Body of pancreas (tissue), 4 donors: ENCODE measurements at regions not wholly inside any gene's neighbourhood (a gene's known extent, or its start where the extent isn't known, plus 50 kb on each side); places are given as distances from the start of the nearest gene placed in this dataset.

Source experiments
- ATAC-seq: fragments of 150-250 bp; one replicate; pipeline ENCODE4 v1.9.1; 2016
- DNase-seq, 4 donors: peaks; one replicate each; pipeline ENCODE4 v3.0.0-alpha.2; 2019
- H3K27ac ChIP-seq, 4 donors: fragments of 200-600 bp; sonication (generic); 1 replicate in 3 of 4; 2 replicates in 1 of 4; pipeline versions ENCODE4 v1.5.1 to v1.6.1; 2016 to 2019; ENCODE audit warnings: mild to moderate bottlenecking in 1 of 4, mixed read lengths in 1 of 4, moderate library complexity in 1 of 4
- H3K27me3 ChIP-seq, 2 donors: fragments of 200-600 bp; sonication (generic); one replicate each; pipeline ENCODE4 v1.6.0; 2016; ENCODE audit warnings: mild to moderate bottlenecking in 1 of 2
- H3K36me3 ChIP-seq, 2 donors: fragments of 200-600 bp; sonication (generic); replicated peaks in 1 of 2; 2 replicates each; pipeline ENCODE4 v1.5.1; 2016; ENCODE audit warnings: low read depth in 2 of 2; ENCODE audit not compliant: insufficient read depth in 1 of 2
- H3K4me1 ChIP-seq: fragments of 200-600 bp; sonication (generic); one replicate; pipeline ENCODE4 v1.6.0; 2016
- H3K4me3 ChIP-seq, 2 donors: fragments of 200-600 bp; sonication (generic); 1 replicate in 1 of 2; 2 replicates in 1 of 2; pipeline ENCODE4 v1.5.1; 2016 to 2019
- H3K9me3 ChIP-seq, 3 donors: fragments of 200-600 bp; sonication (generic); 1 replicate in 2 of 3; 2 replicates in 1 of 3; pipeline ENCODE4 v1.5.1; 2016
- POLR2A ChIP-seq, 3 donors: fragments of 450-650 bp; IDR thresholded peaks; one replicate each; pipeline ENCODE4 v1.6.1; 2016; ENCODE audit warnings: antibody characterized with exemption in 3 of 3, mild to moderate bottlenecking in 2 of 3
- WGBS, 2 donors: methylation state at CpG; one replicate each; pipeline ENCODE4 v1.1.5; 2017; 5-methylcytosine and 5-hydroxymethylcytosine counted together
- intact Hi-C: fragments of 100-400 bp; cut with DNase I; formaldehyde crosslinking; loops from one replicate; pipeline ENCODE4 v1.15.1; 2023
- TF ChIP-seq, protein P1 (sequence below), 7 experiments: fragments of 450-650 bp in 4 of 7; fragments of 200-600 bp in 3 of 7; sonication (generic) in 3 of 7; IDR thresholded peaks; one replicate each; pipeline ENCODE4 v1.5.1; 2016 to 2019; ENCODE audit warnings: antibody characterized with exemption in 7 of 7

DNA sequence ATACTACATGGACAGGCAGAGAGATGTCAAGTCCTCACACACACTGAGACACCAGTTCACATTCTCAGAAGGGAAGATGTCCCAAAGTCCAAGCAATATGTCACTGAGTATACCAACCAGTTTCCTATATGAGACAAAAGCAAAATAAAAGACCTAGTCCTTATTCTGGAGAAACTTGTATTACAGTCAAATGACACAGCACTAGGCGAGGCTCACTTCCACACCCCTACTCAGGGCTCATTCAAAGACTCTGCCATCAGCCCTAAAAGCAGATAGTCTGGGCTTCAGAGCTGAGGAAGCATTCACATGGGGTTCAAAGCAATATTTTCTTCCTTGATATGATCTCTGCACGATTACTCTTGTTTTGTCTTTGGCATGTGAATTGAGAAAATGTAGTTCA, 129.9 kb upstream of the UBL3 start:
- H3K27ac ChIP-seq, result no peak overlapping the region
- ATAC-seq (no peak), DNase-seq (no peak)
- H3K27me3 ChIP-seq, result no peaks in the 10 kb centered on the region
- no peak for TF ChIP-seq POLR2A (IDR thresholded peaks at IDR 0.05)
- TF ChIP-seq, protein P1, sequence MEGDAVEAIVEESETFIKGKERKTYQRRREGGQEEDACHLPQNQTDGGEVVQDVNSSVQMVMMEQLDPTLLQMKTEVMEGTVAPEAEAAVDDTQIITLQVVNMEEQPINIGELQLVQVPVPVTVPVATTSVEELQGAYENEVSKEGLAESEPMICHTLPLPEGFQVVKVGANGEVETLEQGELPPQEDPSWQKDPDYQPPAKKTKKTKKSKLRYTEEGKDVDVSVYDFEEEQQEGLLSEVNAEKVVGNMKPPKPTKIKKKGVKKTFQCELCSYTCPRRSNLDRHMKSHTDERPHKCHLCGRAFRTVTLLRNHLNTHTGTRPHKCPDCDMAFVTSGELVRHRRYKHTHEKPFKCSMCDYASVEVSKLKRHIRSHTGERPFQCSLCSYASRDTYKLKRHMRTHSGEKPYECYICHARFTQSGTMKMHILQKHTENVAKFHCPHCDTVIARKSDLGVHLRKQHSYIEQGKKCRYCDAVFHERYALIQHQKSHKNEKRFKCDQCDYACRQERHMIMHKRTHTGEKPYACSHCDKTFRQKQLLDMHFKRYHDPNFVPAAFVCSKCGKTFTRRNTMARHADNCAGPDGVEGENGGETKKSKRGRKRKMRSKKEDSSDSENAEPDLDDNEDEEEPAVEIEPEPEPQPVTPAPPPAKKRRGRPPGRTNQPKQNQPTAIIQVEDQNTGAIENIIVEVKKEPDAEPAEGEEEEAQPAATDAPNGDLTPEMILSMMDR (IDR thresholded peaks at IDR 0.05), result no peak
- no peaks in the 10 kb centered on the region for H3K9me3 ChIP-seq
- intact Hi-C loops, result no loop called here
- WGBS, 2 donors, result 68 to 81% methylated on average over 2 of the region's 2 CpGs
- H3K4me1 ChIP-seq, result no peaks in the 10 kb centered on the region
- no peak overlapping the region for H3K4me3 ChIP-seq
- no peaks in the 10 kb centered on the region for H3K36me3 ChIP-seq

DNA sequence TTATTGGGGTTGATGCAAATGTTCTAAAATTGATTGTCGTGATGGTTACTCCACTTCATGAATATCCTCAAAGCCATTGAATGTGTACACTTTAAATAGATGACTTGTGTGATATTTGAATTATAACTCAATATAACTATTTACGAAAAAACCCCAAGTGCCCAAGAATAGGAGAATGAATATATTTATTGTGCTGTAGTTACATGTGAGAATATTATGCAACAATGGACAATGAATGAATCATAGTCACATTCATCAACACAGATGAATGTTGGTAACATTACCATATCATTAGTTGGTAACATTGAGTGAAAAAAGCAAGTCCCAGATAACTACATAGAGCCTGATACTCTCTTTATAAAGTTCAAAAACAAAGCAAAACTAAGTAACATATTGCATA, 127.8 kb upstream of the UBL3 start:
- intact Hi-C loops, result no loop called here
- H3K36me3 ChIP-seq, result no peaks in the 10 kb centered on the region
- TF ChIP-seq, protein P1 (IDR thresholded peaks at IDR 0.05), result no peak
- no peak for TF ChIP-seq POLR2A (IDR thresholded peaks at IDR 0.05)
- ATAC-seq (no peak), DNase-seq (no peak)
- H3K9me3 ChIP-seq, result no peaks in the 10 kb centered on the region
- no peaks in the 10 kb centered on the region for H3K27me3 ChIP-seq
- WGBS, 2 donors, result 83 to 96% methylated on average over 2 of the region's 2 CpGs
- no peak overlapping the region for H3K27ac ChIP-seq
- H3K4me3 ChIP-seq, result no peak overlapping the region
- H3K4me1 ChIP-seq, result no peaks in the 10 kb centered on the region

- TF ChIP-seq, protein P1 (IDR thresholded peaks at IDR 0.05), result no peak
- TF ChIP-seq POLR2A (IDR thresholded peaks at IDR 0.05), result no peak
- no peaks in the 10 kb centered on the region for H3K4me1 ChIP-seq
- intact Hi-C loops, result no loop called here
- H3K27ac ChIP-seq, result no peak overlapping the region
- no peak overlapping the region for H3K4me3 ChIP-seq
- no peaks in the 10 kb centered on the region for H3K36me3 ChIP-seq
- DNase-seq (no peak), ATAC-seq (no peak)
- no peaks in the 10 kb centered on the region for H3K9me3 ChIP-seq
- no peaks in the 10 kb centered on the region for H3K27me3 ChIP-seq
- WGBS, 2 donors, result 57 to 60% methylated on average over 6 of the region's 6 CpGs
These were observed 127.2 kb upstream of the UBL3 start for GRCh38 chr13:29977476-29978120.

- no peak for DNase-seq
- TF ChIP-seq POLR2A (IDR thresholded peaks at IDR 0.05), result no peak
- TF ChIP-seq, protein P1 (IDR thresholded peaks at IDR 0.05), result no peak
- no peak overlapping the region for H3K4me3 ChIP-seq
- intact Hi-C loops, result no loop called here
- H3K27me3 ChIP-seq, result no peaks in the 10 kb centered on the region
- H3K4me1 ChIP-seq, result no peaks in the 10 kb centered on the region
- H3K9me3 ChIP-seq, result no peaks in the 10 kb centered on the region
- no peak for ATAC-seq
- H3K36me3 ChIP-seq, result no peaks in the 10 kb centered on the region
- no peak overlapping the region for H3K27ac ChIP-seq
- WGBS, 2 donors, result 92 to 94% methylated on average over 5 of the region's 5 CpGs
These were observed 126.1 kb upstream of the UBL3 start for GRCh38 chr13:29976535-29976934.

GRCh38 chr13:29975283-29975682, 124.9 kb upstream of the UBL3 start:
- 76 to 80% methylated on average over 1 of the region's 1 CpG for WGBS, 2 donors
- no peaks in the 10 kb centered on the region for H3K36me3 ChIP-seq
- no peak for ATAC-seq
- no peak for TF ChIP-seq POLR2A (IDR thresholded peaks at IDR 0.05)
- TF ChIP-seq, protein P1 (IDR thresholded peaks at IDR 0.05), result no peak
- no peaks in the 10 kb centered on the region for H3K27me3 ChIP-seq
- H3K9me3 ChIP-seq, result no peaks in the 10 kb centered on the region
- intact Hi-C loops, result no loop called here
- H3K4me1 ChIP-seq, result no peaks in the 10 kb centered on the region
- no peak for DNase-seq
- no peak overlapping the region for H3K4me3 ChIP-seq
- H3K27ac ChIP-seq, result no peak overlapping the region
